Mesenchymal stem cell (in vitro differentiated cells and primary cell): ENCODE measurements at regions not wholly inside any gene's neighbourhood (a gene's known extent, or its start where the extent isn't known, plus 50 kb on each side); places are given as distances from the start of the nearest gene placed in this dataset.
A peak's percentile ranks its signal among the peaks of the same experiment; 100 is the strongest.

Experiments
- DNase-seq: peaks from one replicate; pipeline ENCODE4 v3.0.0-alpha.2; 2013
- H2AFZ ChIP-seq: one replicate; pipeline ENCODE4 v1.6.1; 2013; ENCODE audit warnings: low read depth, mild to moderate bottlenecking, control low read depth, inconsistent platforms, low read length, moderate library complexity
- H2AK5ac ChIP-seq: 2 replicates; pipeline ENCODE4 v1.6.1; 2013; ENCODE audit warnings: low read length, moderate library complexity, mild to moderate bottlenecking, inconsistent platforms; ENCODE audit not compliant: severe bottlenecking
- H2BK120ac ChIP-seq: one replicate; pipeline ENCODE4 v1.6.1; 2013; ENCODE audit warnings: low read depth, mild to moderate bottlenecking, inconsistent platforms, low read length, moderate library complexity
- H2BK12ac ChIP-seq, 2 experiments: one replicate each; pipeline ENCODE4 v1.6.1; 2013; ENCODE audit warnings: inconsistent platforms in 2 of 2, low read length in 2 of 2, mild to moderate bottlenecking in 2 of 2, moderate library complexity in 2 of 2, control low read depth in 1 of 2
- H2BK15ac ChIP-seq: one replicate; pipeline ENCODE4 v1.6.1; 2013; ENCODE audit warnings: mild to moderate bottlenecking, low read depth, inconsistent platforms; ENCODE audit not compliant: poor library complexity, severe bottlenecking
- H2BK5ac ChIP-seq: 2 replicates; pipeline ENCODE4 v1.6.1; 2013; ENCODE audit warnings: low read depth, mild to moderate bottlenecking, low read length, control low read depth, inconsistent platforms; ENCODE audit not compliant: poor library complexity, severe bottlenecking
- H3K14ac ChIP-seq, 2 experiments: one replicate each; pipeline ENCODE4 v1.6.1; 2013; ENCODE audit warnings: inconsistent platforms in 2 of 2, low read length in 2 of 2, control low read depth in 1 of 2, mild to moderate bottlenecking in 1 of 2, moderate library complexity in 1 of 2
- H3K18ac ChIP-seq, 2 experiments: one replicate each; pipeline ENCODE4 v1.6.1; 2013; ENCODE audit warnings: inconsistent platforms in 2 of 2, low read length in 2 of 2, control low read depth in 1 of 2, low read depth in 1 of 2, mild to moderate bottlenecking in 1 of 2
- H3K23ac ChIP-seq, 2 experiments: one replicate each; pipeline ENCODE4 v1.6.1; 2013; ENCODE audit warnings: inconsistent platforms in 2 of 2, low read length in 2 of 2, mild to moderate bottlenecking in 2 of 2, moderate library complexity in 2 of 2, control low read depth in 1 of 2
- H3K27ac ChIP-seq: 2 replicates; pipeline ENCODE4 v1.5.1; 2013; ENCODE audit warnings: mild to moderate bottlenecking, moderate library complexity, low read length, control low read depth, inconsistent platforms; ENCODE audit not compliant: poor library complexity, severe bottlenecking
- H3K27me3 ChIP-seq, 2 experiments: 2 replicates each; pipeline versions ENCODE4 v1.6.1 to v1.7.0; 2013; ENCODE audit warnings: low read length in 2 of 2, mild to moderate bottlenecking in 2 of 2, moderate library complexity in 2 of 2, control low read depth in 1 of 2, inconsistent platforms in 1 of 2; ENCODE audit not compliant: control insufficient read depth in 1 of 2, insufficient read depth in 1 of 2
- H3K36me3 ChIP-seq, 2 experiments: 2 replicates each; pipeline versions ENCODE4 v1.6.1 to v1.7.0; 2013; ENCODE audit warnings: low read length in 2 of 2, control low read depth in 1 of 2, inconsistent platforms in 1 of 2, low read depth in 1 of 2, mild to moderate bottlenecking in 1 of 2; ENCODE audit not compliant: insufficient read depth in 2 of 2, control insufficient read depth in 1 of 2
- H3K4ac ChIP-seq, 2 experiments: one replicate each; pipeline ENCODE4 v1.6.1; 2013; ENCODE audit warnings: inconsistent platforms in 2 of 2, low read length in 2 of 2, mild to moderate bottlenecking in 2 of 2, moderate library complexity in 2 of 2, control low read depth in 1 of 2, low read depth in 1 of 2
- H3K4me1 ChIP-seq: 2 replicates; pipeline ENCODE4 v1.6.1; 2013; ENCODE audit warnings: low read depth, low read length, control low read depth; ENCODE audit not compliant: control insufficient read depth, insufficient read depth
- H3K4me2 ChIP-seq: 2 replicates; pipeline ENCODE4 v1.6.1; 2013; ENCODE audit warnings: low read length, mild to moderate bottlenecking, inconsistent platforms; ENCODE audit not compliant: poor library complexity, severe bottlenecking
- H3K4me3 ChIP-seq, 2 experiments: 2 replicates each; pipeline versions ENCODE4 v1.5.1 to v1.7.0; 2013; ENCODE audit warnings: low read length in 2 of 2, mild to moderate bottlenecking in 2 of 2, control low read depth in 1 of 2, low read depth in 1 of 2; ENCODE audit not compliant: insufficient read depth in 1 of 2
- H3K79me1 ChIP-seq: replicated peaks from 2 replicates; pipeline ENCODE4 v1.6.1; 2013; ENCODE audit warnings: mild to moderate bottlenecking, control low read depth, low read length, inconsistent platforms; ENCODE audit not compliant: poor library complexity, severe bottlenecking
- H3K9ac ChIP-seq: 2 replicates; pipeline ENCODE4 v1.7.0; 2013; ENCODE audit warnings: mild to moderate bottlenecking, low read length, moderate library complexity
- H3K9me3 ChIP-seq: 2 replicates; pipeline ENCODE4 v1.7.0; 2013; ENCODE audit warnings: mild to moderate bottlenecking, low read length; ENCODE audit not compliant: control insufficient read depth
- H4K8ac ChIP-seq: one replicate; pipeline ENCODE4 v1.6.1; 2013; ENCODE audit warnings: inconsistent platforms, mild to moderate bottlenecking, low read length, moderate library complexity
- H4K91ac ChIP-seq: one replicate; pipeline ENCODE4 v1.6.1; 2013; ENCODE audit warnings: mild to moderate bottlenecking, low read length, inconsistent platforms
- WGBS: methylation state at CpG from one replicate; pipeline ENCODE4 v1.1.7; 2013; ENCODE audit warnings: mixed read lengths; 5-methylcytosine and 5-hydroxymethylcytosine counted together

- Histone ChIP-seq H3K4me2 (no peak overlapping the region), H3K27ac (no peak overlapping the region), H3K36me3 (no peaks in the 10 kb centered on the region), H2BK15ac (no peak overlapping the region), H3K27me3 (no peaks in the 10 kb centered on the region), H3K9me3 (no peaks in the 10 kb centered on the region), H3K23ac (no peak overlapping the region), H3K18ac (no peak overlapping the region), H3K14ac (no peak overlapping the region), H2AK5ac (no peak overlapping the region), H3K4me1 (no peaks in the 10 kb centered on the region), H2AFZ (no peak overlapping the region), H3K4ac (no peak overlapping the region), H3K4me3 (no peak overlapping the region), H3K9ac (no peak overlapping the region), H2BK120ac (no peak overlapping the region), H2BK12ac (no peak overlapping the region), H4K91ac (no peak overlapping the region), H3K79me1 (no peaks in the 10 kb centered on the region), H2BK5ac (no peak overlapping the region), H4K8ac (no peak overlapping the region)
- WGBS: 30% methylated on average over 2 of the region's 2 CpGs
- no peak for DNase-seq
Measured at GRCh38 chr16:62135911-62136310, 99.7 kb upstream of the CDH8 start.

- Histone ChIP-seq H2AFZ (no peak overlapping the region), H2BK12ac (no peak overlapping the region), H3K27me3 (no peaks in the 10 kb centered on the region), H3K14ac (no peak overlapping the region), H3K27ac (peak overlapping the region; percentile 3), H4K8ac (no peak overlapping the region), H3K36me3 (no peaks in the 10 kb centered on the region), H3K9me3 (no peaks in the 10 kb centered on the region), H3K79me1 (no peaks in the 10 kb centered on the region), H3K4me1 (no peaks in the 10 kb centered on the region), H2BK15ac (no peak overlapping the region), H4K91ac (no peak overlapping the region), H3K4ac (no peak overlapping the region), H3K9ac (no peak overlapping the region), H2BK120ac (no peak overlapping the region), H3K4me2 (no peak overlapping the region), H2BK5ac (no peak overlapping the region), H3K18ac (no peak overlapping the region), H3K4me3 (no peak overlapping the region), H3K23ac (no peak overlapping the region), H2AK5ac (no peak overlapping the region)
- 40% methylated on average over 1 of the region's 1 CpG for WGBS
- DNase-seq: no peak
Measured at GRCh38 chr16:62135446-62135845, 99.2 kb upstream of the CDH8 start.

GRCh38 chr16:62130101-62130500 is 93.9 kb upstream of the CDH8 start:
- Histone ChIP-seq H2BK5ac (no peak overlapping the region), H3K23ac (no peak overlapping the region), H3K36me3 (no peaks in the 10 kb centered on the region), H3K79me1 (no peaks in the 10 kb centered on the region), H3K9ac (no peak overlapping the region), H3K27me3 (no peaks in the 10 kb centered on the region), H3K9me3 (no peaks in the 10 kb centered on the region), H2BK120ac (no peak overlapping the region), H3K14ac (no peak overlapping the region), H3K4me3 (no peak overlapping the region), H3K27ac (no peak overlapping the region), H2BK15ac (no peak overlapping the region), H3K4me1 (no peaks in the 10 kb centered on the region), H4K8ac (no peak overlapping the region), H2AK5ac (no peak overlapping the region), H2AFZ (no peak overlapping the region), H3K4me2 (no peak overlapping the region), H2BK12ac (no peak overlapping the region), H3K18ac (no peak overlapping the region), H4K91ac (no peak overlapping the region), H3K4ac (no peak overlapping the region)
- 85% methylated on average over 4 of the region's 4 CpGs for WGBS
- no peak for DNase-seq

- no peak overlapping the region for H3K27ac ChIP-seq
- H2AK5ac ChIP-seq: no peak overlapping the region
- H2BK5ac ChIP-seq: no peak overlapping the region
- no peaks in the 10 kb centered on the region for H3K9me3 ChIP-seq
- no peak overlapping the region for H3K14ac ChIP-seq
- H2BK15ac ChIP-seq: no peak overlapping the region
- no peak for DNase-seq
- no peak overlapping the region for H3K4me3 ChIP-seq
- H3K9ac ChIP-seq: no peak overlapping the region
- no peaks in the 10 kb centered on the region for H3K4me1 ChIP-seq
- H2AFZ ChIP-seq: no peak overlapping the region
- no peak overlapping the region for H4K91ac ChIP-seq
- H4K8ac ChIP-seq: no peak overlapping the region
- no peaks in the 10 kb centered on the region for H3K27me3 ChIP-seq
- no peaks in the 10 kb centered on the region for H3K36me3 ChIP-seq
- H3K23ac ChIP-seq: no peak overlapping the region
- no peak overlapping the region for H2BK12ac ChIP-seq
- H3K4ac ChIP-seq: no peak overlapping the region
- no peaks in the 10 kb centered on the region for H3K79me1 ChIP-seq
- H3K18ac ChIP-seq: no peak overlapping the region
- WGBS: no CpG with 5 or more reads among the region's 1 CpG
- no peak overlapping the region for H2BK120ac ChIP-seq
- H3K4me2 ChIP-seq: no peak overlapping the region
Measured at GRCh38 chr16:62105244-62105643, 69.0 kb upstream of the CDH8 start.
